NCI-H69 (cell line): ENCODE measurements at regions not wholly inside any gene's neighbourhood (a gene's known extent, or its start where the extent isn't known, plus 50 kb on each side); places are given as distances from the start of the nearest gene placed in this dataset.

ENCODE experiments used
- DNase-seq: peaks from one replicate; lab custom pipeline; 2025; lab: John Stamatoyannopoulos, UW

GRCh38 chr14:97517566-97518234 is 720.5 kb downstream of the VRK1 start:
- DNase-seq, result peak; percentile 46

- DNase-seq, result no peak
Measured at GRCh38 chr14:97523936-97524335, 726.8 kb downstream of the VRK1 start.

DNA sequence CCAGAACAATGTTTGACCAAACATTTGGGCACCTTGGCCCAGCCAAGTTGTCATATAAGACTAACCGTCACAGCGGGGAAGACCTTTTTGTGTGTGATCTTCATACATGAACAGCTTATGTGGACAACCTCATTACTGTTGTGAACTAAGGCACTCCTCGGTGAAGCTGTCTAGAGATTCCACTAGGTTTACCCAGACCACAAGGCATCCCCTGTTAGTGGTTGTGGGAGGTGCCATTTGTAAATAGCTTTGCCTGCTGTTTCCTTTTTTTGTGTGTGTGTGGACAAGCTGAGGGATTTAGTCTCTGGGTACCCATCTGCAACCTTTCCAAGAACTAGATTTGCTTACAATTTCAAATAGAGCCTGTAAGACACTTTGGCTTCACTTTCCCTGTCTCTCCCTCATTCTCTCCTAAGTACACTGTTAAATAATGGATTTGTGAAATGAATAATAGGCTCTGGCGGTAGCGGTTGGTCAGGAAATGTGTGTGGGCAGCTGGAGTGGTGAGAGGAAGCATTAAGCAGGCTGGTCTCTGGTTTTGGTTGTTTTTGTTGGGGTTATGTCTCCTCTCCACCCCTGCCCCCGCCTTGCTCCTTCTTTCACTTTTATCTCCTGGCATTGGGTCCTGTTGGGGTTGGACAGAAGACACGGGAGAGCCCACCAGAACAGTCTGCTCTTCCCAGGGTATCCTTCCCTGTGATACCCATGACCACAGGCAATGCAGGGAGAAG is 727.6 kb downstream of the VRK1 start:
- DNase-seq, result no peak

DNA sequence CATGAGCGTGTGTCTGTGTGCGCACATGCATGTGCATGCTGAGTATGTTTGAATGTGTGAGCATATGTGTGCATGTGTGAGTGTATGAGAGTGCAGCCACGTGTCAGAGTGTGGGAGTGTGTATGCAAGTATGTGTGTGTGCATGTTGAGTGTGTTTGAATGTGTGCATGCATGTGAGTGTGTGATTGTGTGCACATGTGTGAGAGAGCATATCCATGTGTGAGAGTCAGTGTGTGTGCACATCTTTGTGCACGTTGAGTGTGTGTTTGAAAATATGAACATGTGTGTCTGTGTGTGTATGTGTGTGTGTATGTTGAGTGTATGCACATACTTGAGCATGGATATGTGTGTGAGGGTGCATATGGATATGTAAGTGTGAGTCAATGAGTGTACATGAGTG is 730.8 kb downstream of the VRK1 start:
- DNase-seq, result no peak

GRCh38 chr14:97532052-97532451 is 734.9 kb downstream of the VRK1 start:
- no peak for DNase-seq

GRCh38 chr14:97536421-97536820 is 739.2 kb downstream of the VRK1 start:
- no peak for DNase-seq

GRCh38 chr14:97538749-97539410 is 741.7 kb downstream of the VRK1 start:
- no peak for DNase-seq

DNA sequence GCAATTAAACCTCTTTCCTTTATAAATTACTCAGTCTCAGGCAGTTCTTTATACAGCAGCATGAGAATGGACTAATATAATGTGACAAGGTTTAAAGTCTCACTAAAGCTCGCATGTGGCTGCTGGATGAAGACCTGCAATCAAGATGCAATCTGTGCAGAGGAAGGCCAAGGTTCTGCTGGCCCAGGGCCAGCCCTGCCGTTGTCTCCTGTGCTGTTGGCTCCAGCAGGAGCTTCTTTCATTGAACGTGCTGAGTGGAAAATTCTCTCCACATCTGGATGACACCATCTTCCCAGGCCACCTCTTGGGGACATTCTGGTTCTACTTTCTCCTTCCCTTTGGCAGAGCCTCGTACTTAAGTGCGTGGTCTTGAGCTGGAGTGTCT is 742.2 kb downstream of the VRK1 start:
- peak; percentile 15 for DNase-seq

DNA sequence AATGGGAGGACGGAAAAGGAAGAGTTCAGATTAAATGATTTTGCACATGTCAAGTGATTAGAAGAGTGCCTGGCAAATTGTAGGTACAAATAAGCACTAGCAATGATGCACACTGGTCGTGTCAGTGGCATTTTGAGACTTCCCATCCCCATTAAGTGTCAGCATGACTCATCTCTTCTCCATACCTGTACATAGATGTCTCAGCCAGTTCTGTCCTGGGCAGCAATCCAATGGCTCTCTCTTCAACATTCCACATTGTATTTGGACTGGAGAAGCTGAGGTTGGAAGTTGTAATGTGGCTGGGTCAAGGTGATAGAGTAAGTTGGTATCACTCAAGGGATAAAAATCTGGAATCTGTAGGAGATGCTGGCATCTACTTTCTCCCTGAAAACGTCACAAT is 742.7 kb downstream of the VRK1 start:
- no peak for DNase-seq

GRCh38 chr14:97543221-97543620 is 746.0 kb downstream of the VRK1 start:
- DNase-seq, result no peak

GRCh38 chr14:97543816-97544215 is 746.6 kb downstream of the VRK1 start:
- DNase-seq, result no peak

GRCh38 chr14:97544571-97544970 is 747.4 kb downstream of the VRK1 start:
- DNase-seq, result no peak

- no peak for DNase-seq
Measured at GRCh38 chr14:97546491-97547230, 749.5 kb downstream of the VRK1 start.

- no peak for DNase-seq
Measured at GRCh38 chr14:97550463-97550862, 753.3 kb downstream of the VRK1 start.

DNA sequence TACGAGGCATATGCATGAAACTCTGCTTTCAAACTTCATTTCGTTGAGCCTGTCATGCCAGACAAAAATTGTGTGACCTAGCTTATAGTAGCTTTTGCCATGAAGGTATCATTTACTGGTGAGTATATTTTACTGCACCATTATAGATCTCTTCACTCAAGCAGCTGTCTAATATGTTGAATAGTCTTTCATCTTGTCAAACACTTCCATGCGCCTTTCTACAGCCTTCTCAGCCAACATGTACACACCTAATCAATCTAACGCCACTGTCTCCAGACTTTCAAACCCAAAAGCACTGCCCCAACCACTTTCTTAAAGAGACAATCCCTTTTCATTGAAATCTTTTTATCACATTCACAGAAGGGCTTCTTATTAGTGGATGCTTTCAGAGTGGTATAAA is 757.4 kb downstream of the VRK1 start:
- DNase-seq, result no peak

- no peak for DNase-seq
Measured at GRCh38 chr14:97564334-97564733, 767.2 kb downstream of the VRK1 start.

DNA sequence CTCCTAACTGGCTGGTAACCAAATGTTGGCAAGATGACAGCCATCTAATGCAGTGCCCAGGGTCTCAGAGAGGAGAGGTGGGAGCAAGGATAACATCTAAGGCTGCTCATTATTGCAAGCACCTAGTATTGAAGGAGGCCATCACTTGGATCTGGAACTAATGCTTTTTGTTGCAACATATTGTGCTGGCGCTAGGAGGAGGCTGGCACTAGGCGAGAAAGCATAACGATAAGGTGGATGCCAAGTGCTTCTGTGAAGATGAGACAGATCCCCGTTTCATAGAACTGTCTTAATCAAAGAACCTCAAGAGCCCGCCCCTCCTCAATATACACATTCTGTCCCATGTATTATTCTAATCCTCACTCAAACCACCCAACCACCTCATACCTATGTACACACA is 774.0 kb downstream of the VRK1 start:
- DNase-seq, result no peak

DNA sequence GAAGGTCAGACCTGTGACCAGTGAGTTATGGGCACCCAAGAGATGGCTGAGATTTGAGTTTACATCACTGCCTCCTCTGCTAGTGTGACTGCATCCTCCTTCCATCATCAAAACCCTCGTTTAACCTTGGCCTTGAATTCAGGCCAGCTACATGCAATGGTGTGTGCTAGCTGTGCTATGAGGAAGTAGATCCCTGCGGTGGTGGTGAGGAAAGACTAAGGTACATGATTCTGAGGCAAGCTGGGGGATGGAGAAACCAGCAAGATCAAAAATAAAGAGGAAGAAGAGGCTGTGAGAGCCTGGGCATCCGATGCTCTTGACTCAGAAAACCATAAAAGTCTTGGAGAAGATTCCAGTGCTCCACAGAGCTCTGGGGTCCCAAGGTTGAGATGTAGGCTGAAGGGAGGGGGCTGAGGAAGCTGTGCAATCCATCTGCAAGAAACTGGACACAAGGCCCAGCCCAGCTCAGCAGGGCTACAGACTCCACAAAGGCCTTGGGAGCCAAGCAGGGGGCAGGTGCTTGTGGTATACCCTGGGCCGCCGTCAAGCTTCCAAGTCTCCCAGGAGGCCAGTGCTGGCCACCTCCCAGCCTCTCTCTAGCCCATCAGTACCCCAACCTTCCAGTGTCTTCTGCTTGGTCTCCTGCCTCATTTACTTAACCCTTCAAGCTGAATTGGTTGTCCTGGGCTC is 774.8 kb downstream of the VRK1 start:
- DNase-seq, result no peak

GRCh38 chr14:97572583-97573458 is 775.6 kb downstream of the VRK1 start:
- DNase-seq, result no peak

GRCh38 chr14:97575677-97576076 is 778.5 kb downstream of the VRK1 start:
- no peak for DNase-seq

DNA sequence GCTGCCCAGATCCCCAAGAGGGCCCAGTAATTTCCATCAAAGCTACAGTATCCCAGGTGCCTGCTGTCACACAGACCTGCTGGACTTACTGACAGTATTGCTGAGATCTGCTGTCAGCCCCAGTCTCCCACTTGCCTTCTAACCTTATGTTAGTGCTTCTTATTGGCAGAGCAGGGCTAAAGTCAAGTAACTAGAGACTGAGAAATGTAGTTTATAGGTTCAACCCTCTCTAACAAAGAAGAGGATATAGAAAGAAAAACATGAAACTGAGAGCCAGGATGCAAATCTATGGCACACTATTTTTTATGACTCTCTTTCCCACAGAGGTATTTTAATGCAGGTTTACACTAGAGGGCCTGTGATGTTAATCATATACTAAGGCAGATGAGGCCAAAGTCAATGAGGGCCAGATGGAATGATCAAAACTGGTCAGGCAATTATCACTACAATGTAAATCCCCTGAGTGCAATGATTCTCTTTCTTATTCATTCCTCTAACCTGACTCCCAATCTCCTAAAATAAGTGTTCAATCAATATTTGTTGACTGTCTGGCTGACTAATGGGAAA is 781.9 kb downstream of the VRK1 start:
- peak; percentile 85 for DNase-seq
